RWPE1 (cell line): ENCODE measurements at regions not wholly inside any gene's neighbourhood (a gene's known extent, or its start where the extent isn't known, plus 50 kb on each side); places are given as distances from the start of the nearest gene placed in this dataset.

ENCODE experiments used
- CTCF ChIA-PET: fragments of 350-600 bp; sonication (Branson Sonifier 250); formaldehyde crosslinking; extraction: SDS; loops from one replicate; lab custom pipeline; 2021; lab: Yijun Ruan, JAX
- POLR2A ChIA-PET: fragments of 400-600 bp; formaldehyde crosslinking; extraction: SDS; loops from one replicate; lab custom pipeline; 2020; ENCODE audit warnings: antibody characterized with exemption; ENCODE audit not compliant: low non-redundant PET; lab: Yijun Ruan, JAX
- DNase-seq: peaks from one replicate; pipeline ENCODE4 v3.0.0; 2012; ENCODE audit warnings: low spot score
- H3K27ac ChIP-seq: fragments of 450-650 bp; 2 replicates; pipeline ENCODE4 v1.5.1; 2017
- CTCF ChIP-seq: fragments of 450-650 bp; conservative IDR thresholded peaks from 2 replicates; pipeline ENCODE4 v1.5.1; 2017; ENCODE audit warnings: low read depth, mild to moderate bottlenecking

GRCh38 chrX:109872021-109872732 lies 130.7 kb upstream of the TMEM164 start:
- CTCF ChIA-PET, result no interaction called here
- no peak overlapping the region for H3K27ac ChIP-seq
- POLR2A ChIA-PET, result no interaction called here
- TF ChIP-seq CTCF, result no peak
- DNase-seq, result no peak

- POLR2A ChIA-PET, result no interaction called here
Observed at GRCh38 chrX:109873574-109873973, 129.3 kb upstream of the TMEM164 start.

GRCh38 chrX:109873983-109874382 lies 128.9 kb upstream of the TMEM164 start:
- no peak for TF ChIP-seq CTCF
- POLR2A ChIA-PET, result no interaction called here
- DNase-seq, result peak; percentile 36
- no peak overlapping the region for H3K27ac ChIP-seq
- CTCF ChIA-PET, result interaction anchor here (1.2 kb wide), 1 partner anchor 17 kb away, joined by 5 read pairs; no protein-coding TSS in a partner anchor

More at GRCh38 chrX:109873574-109873973, 129.3 kb upstream of the TMEM164 start:
- H3K27ac ChIP-seq, result no peak overlapping the region
- DNase-seq, result no peak
- CTCF ChIA-PET, result interaction anchor here (1.2 kb wide), 1 partner anchor 16 kb away, joined by 5 read pairs; no protein-coding TSS in a partner anchor
- TF ChIP-seq CTCF, result no peak

- ChIA-PET CTCF (interaction anchor here (1.2 kb wide), 1 partner anchor 17 kb away, joined by 5 read pairs; no protein-coding TSS in a partner anchor), POLR2A (no interaction called here)
- H3K27ac ChIP-seq, result no peak overlapping the region
- no peak for TF ChIP-seq CTCF
- DNase-seq, result no peak
Observed at GRCh38 chrX:109874548-109874947, 128.4 kb upstream of the TMEM164 start.

GRCh38 chrX:109875831-109876230 lies 127.1 kb upstream of the TMEM164 start:
- DNase-seq, result no peak
- no peak overlapping the region for H3K27ac ChIP-seq
- TF ChIP-seq CTCF, result no peak
- POLR2A ChIA-PET, result no interaction called here
- CTCF ChIA-PET, result interaction anchor here (0.6 kb wide), 2 partner anchors 193 to 336 kb away, joined by 4 read pairs; no protein-coding TSS in a partner anchor

GRCh38 chrX:109878236-109878635 lies 124.7 kb upstream of the TMEM164 start:
- no peak for TF ChIP-seq CTCF
- no peak for DNase-seq
- H3K27ac ChIP-seq, result no peak overlapping the region
- POLR2A ChIA-PET, result no interaction called here
- CTCF ChIA-PET, result interaction anchor here (0.6 to 1.0 kb wide), 3 partner anchors 13 to 165 kb away, joined by 3 to 4 read pairs (median 4); no protein-coding TSS in a partner anchor
